Testis (tissue), 2 donors: ENCODE measurements at regions not wholly inside any gene's neighbourhood (a gene's known extent, or its start where the extent isn't known, plus 50 kb on each side); places are given as distances from the start of the nearest gene placed in this dataset.

ENCODE experiments used
- DNase-seq: peaks from one replicate; pipeline ENCODE4 v3.0.0-alpha.2; 2019
- H3K27ac ChIP-seq, 2 donors: fragments of 200-600 bp; sonication (generic); one replicate each; pipeline ENCODE4 v1.5.1; 2019
- H3K27me3 ChIP-seq: fragments of 200-600 bp; sonication (generic); one replicate; pipeline ENCODE4 v1.5.1; 2019
- H3K36me3 ChIP-seq: fragments of 200-600 bp; sonication (generic); one replicate; pipeline ENCODE4 v1.5.1; 2017; ENCODE audit warnings: low read depth; ENCODE audit errors: missing control alignments
- H3K4me1 ChIP-seq: fragments of 200-600 bp; sonication (generic); one replicate; pipeline ENCODE4 v1.5.1; 2019
- H3K4me3 ChIP-seq, 2 donors: fragments of 200-600 bp; sonication (generic); one replicate each; pipeline ENCODE4 v1.5.1; 2017 to 2019
- H3K9me3 ChIP-seq: fragments of 200-600 bp; sonication (generic); one replicate; pipeline ENCODE4 v1.5.1; 2017
- CTCF ChIP-seq, 3 experiments: fragments of 450-650 bp in 2 of 3; fragments of 200-600 bp in 1 of 3; sonication (generic) in 1 of 3; IDR thresholded peaks; one replicate each; pipeline ENCODE4 v1.5.1; 2016 to 2019; ENCODE audit warnings: antibody characterized with exemption in 3 of 3, mild to moderate bottlenecking in 2 of 3, moderate library complexity in 1 of 3
- POLR2A ChIP-seq: fragments of 450-650 bp; IDR thresholded peaks from one replicate; pipeline ENCODE4 v1.6.1; 2017; ENCODE audit warnings: antibody characterized with exemption, mild to moderate bottlenecking, moderate library complexity
- WGBS, 2 donors: methylation state at CpG; one replicate each; pipeline ENCODE4 v1.1.5; 2018; 5-methylcytosine and 5-hydroxymethylcytosine counted together
- intact Hi-C: fragments of 100-400 bp; cut with DNase I; formaldehyde crosslinking; loops from one replicate; pipeline ENCODE4 v1.15.1; 2023; ENCODE audit warnings: low total_unique reads

- no peak overlapping the region for H3K27ac ChIP-seq
- no peaks in the 10 kb centered on the region for H3K4me1 ChIP-seq
- H3K9me3 ChIP-seq = no peaks in the 10 kb centered on the region
- intact Hi-C loops = no loop called here
- H3K36me3 ChIP-seq = no peaks in the 10 kb centered on the region
- H3K4me3 ChIP-seq = no peak overlapping the region
- DNase-seq = no peak
- no peak for TF ChIP-seq POLR2A
- TF ChIP-seq CTCF (IDR thresholded peaks at IDR 0.05) = no peak
- WGBS, 2 donors = 71 to 76% methylated on average over 2 of the region's 2 CpGs
- H3K27me3 ChIP-seq = no peaks in the 10 kb centered on the region
These were observed 486.0 kb upstream of the HTR2C start for GRCh38 chrX:114097866-114098265.

GRCh38 chrX:114097427-114097826 lies 486.5 kb upstream of the HTR2C start:
- H3K27me3 ChIP-seq = no peaks in the 10 kb centered on the region
- no peak for TF ChIP-seq CTCF (IDR thresholded peaks at IDR 0.05)
- WGBS, 2 donors = 74 to 86% methylated on average over 1 of the region's 1 CpG
- intact Hi-C loops = no loop called here
- H3K27ac ChIP-seq = no peak overlapping the region
- H3K36me3 ChIP-seq = no peaks in the 10 kb centered on the region
- H3K9me3 ChIP-seq = no peaks in the 10 kb centered on the region
- DNase-seq = no peak
- no peaks in the 10 kb centered on the region for H3K4me1 ChIP-seq
- no peak overlapping the region for H3K4me3 ChIP-seq

- WGBS, 2 donors = 96 to 100% methylated on average over 3 of the region's 3 CpGs
- TF ChIP-seq POLR2A = no peak
- TF ChIP-seq CTCF (IDR thresholded peaks at IDR 0.05) = no peak
- DNase-seq = no peak
- no peak overlapping the region for H3K27ac ChIP-seq
- no peaks in the 10 kb centered on the region for H3K9me3 ChIP-seq
- no peak overlapping the region for H3K4me3 ChIP-seq
- no peaks in the 10 kb centered on the region for H3K27me3 ChIP-seq
- H3K36me3 ChIP-seq = no peaks in the 10 kb centered on the region
- intact Hi-C loops = no loop called here
- H3K4me1 ChIP-seq = no peaks in the 10 kb centered on the region
These were observed 488.1 kb upstream of the HTR2C start for GRCh38 chrX:114095789-114096188.

DNA sequence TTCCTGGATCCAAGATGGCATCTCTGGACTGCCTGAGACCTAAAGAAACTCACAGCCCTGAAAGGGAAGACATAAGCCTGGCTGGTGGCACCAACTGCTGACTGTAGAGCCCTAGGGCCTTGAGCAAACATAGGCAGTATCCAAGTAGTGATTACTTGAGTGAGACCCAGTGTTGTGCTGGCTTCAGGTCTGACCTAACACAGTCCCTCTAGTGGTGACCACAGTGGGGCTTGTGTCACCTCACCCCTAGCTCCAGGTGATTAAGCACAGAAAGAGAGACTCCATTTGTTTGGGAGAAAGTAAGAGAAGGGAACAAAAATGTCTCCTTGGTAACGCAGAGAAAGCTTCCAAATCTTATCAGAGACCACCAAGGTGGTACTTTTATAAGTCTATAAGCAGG lies 496.3 kb upstream of the HTR2C start:
- Histone ChIP-seq H3K4me1 (no peaks in the 10 kb centered on the region), H3K27me3 (no peaks in the 10 kb centered on the region), H3K4me3 (no peak overlapping the region), H3K36me3 (no peaks in the 10 kb centered on the region), H3K27ac (no peak overlapping the region), H3K9me3 (no peaks in the 10 kb centered on the region)
- no peak for DNase-seq
- TF ChIP-seq CTCF (IDR thresholded peaks at IDR 0.05) = no peak
- TF ChIP-seq POLR2A = no peak
- intact Hi-C loops = no loop called here
- 100% methylated on average over 1 of the region's 1 CpG; no CpG with 5 or more reads in 1 of the 2 donors for WGBS, 2 donors

DNA sequence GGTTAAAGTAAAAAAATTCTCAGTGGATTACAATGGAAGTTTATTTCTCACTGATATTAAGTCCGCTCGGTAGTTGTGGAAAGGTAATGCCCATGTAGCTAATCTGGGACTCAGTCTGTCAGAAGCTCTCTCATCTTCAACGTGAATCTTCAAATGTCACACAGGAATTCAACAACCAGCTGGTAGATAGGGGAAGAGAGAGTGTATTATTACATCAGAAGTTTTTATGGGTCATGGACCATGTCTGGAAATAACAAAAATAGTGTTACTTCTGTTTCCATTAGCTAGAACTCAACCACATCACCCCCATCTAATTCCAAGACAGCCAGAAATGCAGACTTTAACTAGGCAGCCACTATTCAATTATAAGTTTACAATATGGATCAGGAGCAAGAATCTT lies 506.1 kb upstream of the HTR2C start:
- H3K36me3 ChIP-seq = no peaks in the 10 kb centered on the region
- TF ChIP-seq POLR2A (no peak), CTCF (IDR thresholded peaks at IDR 0.05) (no peak)
- no peaks in the 10 kb centered on the region for H3K9me3 ChIP-seq
- DNase-seq = no peak
- WGBS, 2 donors = 85 to 88% methylated on average over 3 of the region's 3 CpGs
- H3K27me3 ChIP-seq = no peaks in the 10 kb centered on the region
- no peak overlapping the region for H3K4me3 ChIP-seq
- no peaks in the 10 kb centered on the region for H3K4me1 ChIP-seq
- H3K27ac ChIP-seq = no peak overlapping the region
- intact Hi-C loops = no loop called here
